OCI-LY7 (cell line): ENCODE measurements at regions not wholly inside any gene's neighbourhood (a gene's known extent, or its start where the extent isn't known, plus 50 kb on each side); places are given as distances from the start of the nearest gene placed in this dataset.

Source experiments
- BruUV-seq: library from RNA; stranded (reverse); fragments of 400-500 nt; replicated peaks from 2 replicates; lab custom pipeline; 2021; lab: Mats Ljungman, UMichigan
- CTCF ChIA-PET: fragments of 300-600 bp; sonication (Branson Sonifier 250); formaldehyde crosslinking; loops from one replicate; lab custom pipeline; 2022; ENCODE audit warnings: antibody characterized with exemption; ENCODE audit not compliant: unreplicated experiment; lab: Charles Lee
- POLR2A ChIA-PET: fragments of 300-600 bp; sonication (Branson Sonifier 250); formaldehyde crosslinking; loops from one replicate; lab custom pipeline; 2022; ENCODE audit warnings: antibody characterized with exemption; lab: Charles Lee
- DNase-seq: peaks from one replicate; pipeline ENCODE4 v3.0.0-alpha.2; 2015; ENCODE audit warnings: low spot score
- H2AFZ ChIP-seq: fragments of 200-600 bp; sonication (generic), shearing (Covaris generic); 2 replicates; pipeline ENCODE4 v1.6.1; 2014; ENCODE audit warnings: mild to moderate bottlenecking, antibody characterized with exemption, low read length, moderate library complexity
- H3K27ac ChIP-seq: fragments of 200-600 bp; sonication (generic); 2 replicates; pipeline ENCODE4 v1.5.1; 2014; ENCODE audit warnings: mixed run types, low read depth, mild to moderate bottlenecking, moderate library complexity, low read length, inconsistent platforms; ENCODE audit not compliant: poor library complexity, severe bottlenecking
- H3K36me3 ChIP-seq: fragments of 200-600 bp; sonication (generic); 2 replicates; pipeline ENCODE4 v1.6.1; 2014; ENCODE audit warnings: mild to moderate bottlenecking, antibody characterized with exemption, low read length, moderate library complexity, mixed read lengths; ENCODE audit not compliant: insufficient read depth
- H3K4me1 ChIP-seq: fragments of 200-600 bp; sonication (generic); 2 replicates; pipeline ENCODE4 v1.5.1; 2014; ENCODE audit warnings: mild to moderate bottlenecking, low read length; ENCODE audit not compliant: insufficient read depth, poor library complexity, severe bottlenecking
- H3K4me2 ChIP-seq: fragments of 200-600 bp; sonication (generic); 2 replicates; pipeline ENCODE4 v1.6.1; 2014; ENCODE audit warnings: mild to moderate bottlenecking, low read length
- H3K4me3 ChIP-seq: fragments of 200-600 bp; sonication (generic); 2 replicates; pipeline ENCODE4 v1.5.1; 2014; ENCODE audit warnings: mild to moderate bottlenecking, low read depth, low read length; ENCODE audit not compliant: poor library complexity, severe bottlenecking
- H3K79me2 ChIP-seq: fragments of 200-600 bp; sonication (generic); 2 replicates; pipeline ENCODE4 v1.6.1; 2016; ENCODE audit warnings: low read depth, mild to moderate bottlenecking, low read length, moderate library complexity, mixed read lengths; ENCODE audit not compliant: insufficient read depth
- H3K9me2 ChIP-seq: fragments of 200-600 bp; sonication (generic); 2 replicates; pipeline ENCODE4 v1.6.1; 2016; ENCODE audit warnings: mild to moderate bottlenecking, low read length, mixed read lengths; ENCODE audit not compliant: insufficient read depth
- H3K9me3 ChIP-seq: fragments of 200-600 bp; sonication (generic); 2 replicates; pipeline ENCODE4 v1.6.1; 2014; ENCODE audit warnings: mild to moderate bottlenecking, mixed run types, low read length, mixed read lengths
- H4K20me1 ChIP-seq: fragments of 200-600 bp; sonication (generic); 2 replicates; pipeline ENCODE4 v1.6.1; 2014; ENCODE audit warnings: mild to moderate bottlenecking, antibody characterized with exemption, low read length, moderate library complexity, mixed read lengths; ENCODE audit not compliant: insufficient read depth
- CTCF ChIP-seq: fragments of 200-600 bp; sonication (generic); conservative IDR thresholded peaks from 2 replicates; pipeline ENCODE4 v1.5.1; 2014; ENCODE audit warnings: mild to moderate bottlenecking, antibody characterized with exemption, low read length, moderate library complexity, mixed read lengths
- EZH2phosphoT487 ChIP-seq: fragments of 200-600 bp; sonication (generic); IDR thresholded peaks from 2 replicates; pipeline ENCODE4 v1.6.1; 2018; ENCODE audit warnings: low read depth, borderline replicate concordance, mild to moderate bottlenecking, mixed run types, antibody characterized with exemption, low read length, moderate library complexity, mixed read lengths
- intact Hi-C: fragments of 100-400 bp; cut with micrococcal nuclease; formaldehyde crosslinking; loops from one replicate; pipeline ENCODE4 v1.10.0; 2022; ENCODE audit not compliant: unreplicated experiment

DNA sequence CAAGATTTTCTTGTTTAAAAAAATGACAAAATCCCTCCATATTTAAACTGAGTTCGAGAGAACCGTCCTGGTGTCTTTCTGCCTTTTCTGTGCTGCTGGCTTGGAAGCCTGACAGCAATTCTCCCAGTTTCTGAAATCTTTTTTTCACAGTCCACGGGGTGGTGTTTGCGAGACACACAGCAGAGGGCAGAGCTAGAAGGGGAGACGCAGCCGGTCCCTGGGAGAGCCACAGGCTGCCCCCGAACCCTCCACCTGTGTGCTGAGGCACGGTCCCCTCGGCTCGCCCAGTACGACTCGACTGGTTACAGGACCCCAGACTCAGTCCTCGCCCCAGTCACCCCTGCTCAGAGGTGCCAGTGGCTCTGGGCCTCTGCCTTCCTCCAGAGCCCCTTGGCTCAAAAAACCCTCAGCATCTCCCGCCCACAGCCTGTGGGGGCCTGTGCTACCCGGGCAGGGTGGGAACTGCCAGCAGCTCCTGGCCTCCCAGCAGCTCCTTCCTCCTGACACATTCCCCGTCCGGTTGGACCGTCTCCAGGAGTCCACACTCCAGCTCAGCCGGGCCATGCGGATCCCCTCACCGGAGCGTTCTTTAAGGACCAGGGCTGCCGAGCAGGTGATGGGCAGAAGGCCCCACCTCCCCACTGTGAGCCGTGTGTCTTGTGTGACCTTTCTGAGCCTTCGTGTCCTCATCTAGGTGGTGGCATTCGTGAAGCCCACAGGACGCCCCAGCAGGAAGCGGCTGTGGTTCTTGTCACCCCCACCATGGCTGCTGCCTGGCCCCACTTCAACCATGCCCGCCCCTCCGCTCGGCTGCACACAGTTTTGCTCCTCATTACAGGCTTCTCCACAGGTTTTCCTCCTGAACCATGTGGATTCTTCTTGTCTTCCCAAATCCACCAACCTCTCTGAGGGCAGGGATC, 52.3 kb upstream of the EN2 start:
- Histone ChIP-seq H3K27ac (no peak overlapping the region), H3K9me3 (no peaks in the 10 kb centered on the region), H2AFZ (no peak overlapping the region), H4K20me1 (no peaks in the 10 kb centered on the region; the same call in 1 of the 2 replicates), H3K36me3 (no peaks in the 10 kb centered on the region), H3K4me2 (no peak overlapping the region), H3K79me2 (no peaks in the 10 kb centered on the region), H3K4me3 (no peak overlapping the region), H3K9me2 (no peaks in the 10 kb centered on the region), H3K4me1 (no peaks in the 10 kb centered on the region)
- intact Hi-C loops = no loop called here
- peak; percentile 31; the same call in 1 of the 2 replicates for TF ChIP-seq CTCF
- no peak for TF ChIP-seq EZH2phosphoT487
- ChIA-PET CTCF (no interaction called here), POLR2A (no interaction called here)
- no TSS peak for BruUV-seq
- DNase-seq = no peak

DNA sequence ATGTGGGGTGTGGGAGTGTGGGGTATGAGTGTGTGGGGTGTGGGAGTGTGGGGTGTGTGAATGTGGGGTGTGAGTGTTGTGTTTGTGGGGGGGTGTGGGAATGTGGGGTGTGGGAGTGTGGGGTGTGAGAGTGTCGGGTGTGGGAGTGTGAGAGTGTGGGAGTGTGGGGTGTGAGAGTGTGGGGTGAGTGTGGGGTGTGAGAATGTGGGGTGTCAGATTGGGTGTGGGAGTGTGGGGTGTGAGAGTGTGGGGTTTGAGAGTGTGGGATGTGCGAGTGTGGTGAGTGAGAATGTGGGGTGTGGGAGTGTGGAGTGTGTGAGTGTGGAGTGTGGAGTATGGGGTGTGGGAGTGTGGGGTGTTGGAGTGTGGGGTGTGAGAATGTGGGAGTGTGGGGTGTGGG, 50.1 kb upstream of the EN2 start:
- Histone ChIP-seq H2AFZ (no peak overlapping the region), H3K9me3 (no peaks in the 10 kb centered on the region), H3K79me2 (no peaks in the 10 kb centered on the region), H3K4me2 (no peak overlapping the region), H3K4me3 (no peak overlapping the region), H3K36me3 (no peaks in the 10 kb centered on the region), H3K9me2 (no peaks in the 10 kb centered on the region), H3K27ac (no peak overlapping the region), H4K20me1 (no peaks in the 10 kb centered on the region), H3K4me1 (no peaks in the 10 kb centered on the region)
- ChIA-PET POLR2A (no interaction called here), CTCF (no interaction called here)
- no peak for DNase-seq
- intact Hi-C loops = no loop called here
- no peak for TF ChIP-seq EZH2phosphoT487
- TF ChIP-seq CTCF = no peak
- no TSS peak for BruUV-seq
